Adrenal gland (tissue), 9 donors: ENCODE measurements at regions not wholly inside any gene's neighbourhood (a gene's known extent, or its start where the extent isn't known, plus 50 kb on each side); places are given as distances from the start of the nearest gene placed in this dataset.

Experiments
- DNase-seq, 7 donors: peaks; one replicate each; pipeline ENCODE4 v3.0.0-alpha.2; 2019 to 2020
- H3K27ac ChIP-seq, 5 donors: fragments of 200-600 bp; sonication (generic) in 4 of 5; 1 replicate in 3 of 5; 2 replicates in 2 of 5; pipeline versions ENCODE4 v1.5.1 to v1.8.0; 2016 to 2020; ENCODE audit warnings: mild to moderate bottlenecking in 1 of 5
- H3K27me3 ChIP-seq: fragments of 200-600 bp; 2 replicates; pipeline ENCODE4 v1.8.0; 2021
- H3K36me3 ChIP-seq, 2 donors: fragments of 200-600 bp; replicated peaks in 1 of 2; 1 replicate in 1 of 2; 2 replicates in 1 of 2; pipeline versions ENCODE4 v1.5.1 to v1.8.0; 2018 to 2022
- H3K4me1 ChIP-seq, 2 donors: fragments of 200-600 bp; replicated peaks in 1 of 2; 1 replicate in 1 of 2; 2 replicates in 1 of 2; pipeline versions ENCODE4 v1.5.1 to v1.8.0; 2018 to 2021
- H3K4me3 ChIP-seq, 4 donors: fragments of 200-600 bp; sonication (generic) in 3 of 4; one replicate each; pipeline ENCODE4 v1.5.1; 2016 to 2018
- H3K9me3 ChIP-seq, 3 donors: fragments of 200-600 bp; sonication (generic) in 1 of 3; replicated peaks in 1 of 3; 1 replicate in 2 of 3; 2 replicates in 1 of 3; pipeline versions ENCODE4 v1.5.1 to v1.8.0; 2016 to 2021
- CTCF ChIP-seq, 6 experiments: fragments of 450-650 bp in 4 of 6; fragments of 200-600 bp in 2 of 6; sonication (generic) in 1 of 6; IDR thresholded peaks; 1 replicate in 5 of 6; 2 replicates in 1 of 6; pipeline versions ENCODE4 v1.5.1 to v1.8.0; 2016 to 2021; ENCODE audit warnings: antibody characterized with exemption in 6 of 6, mild to moderate bottlenecking in 2 of 6, moderate library complexity in 1 of 6
- POLR2A ChIP-seq, 2 donors: fragments of 450-650 bp; IDR thresholded peaks; one replicate each; pipeline ENCODE4 v1.6.1; 2017; ENCODE audit warnings: antibody characterized with exemption in 2 of 2, mild to moderate bottlenecking in 2 of 2, moderate library complexity in 1 of 2
- WGBS, 4 donors: extraction: QIAGEN DNeasy Blood & Tissue Kit in 2 of 4; methylation state at CpG; one replicate each; pipeline versions ENCODE4 v1.1.5 to v1.1.7; 2013 to 2017; 5-methylcytosine and 5-hydroxymethylcytosine counted together
- intact Hi-C, 2 donors: fragments of 100-400 bp; cut with DNase I; formaldehyde crosslinking; loops; one replicate each; pipeline versions ENCODE4 v1.14.1 to v1.15.0; 2022 to 2023
- donor health status: healthy with polysubstance abuse.
- donor health status: Bipolar disorder and iron deficiency.
- donor health status: DM: yes; HTN: yes; CAD: no.
- donor health status: DM: no; HTN: no; CAD: no.
- donor health status: DM: no; HTN: no; CAD: no.

DNA sequence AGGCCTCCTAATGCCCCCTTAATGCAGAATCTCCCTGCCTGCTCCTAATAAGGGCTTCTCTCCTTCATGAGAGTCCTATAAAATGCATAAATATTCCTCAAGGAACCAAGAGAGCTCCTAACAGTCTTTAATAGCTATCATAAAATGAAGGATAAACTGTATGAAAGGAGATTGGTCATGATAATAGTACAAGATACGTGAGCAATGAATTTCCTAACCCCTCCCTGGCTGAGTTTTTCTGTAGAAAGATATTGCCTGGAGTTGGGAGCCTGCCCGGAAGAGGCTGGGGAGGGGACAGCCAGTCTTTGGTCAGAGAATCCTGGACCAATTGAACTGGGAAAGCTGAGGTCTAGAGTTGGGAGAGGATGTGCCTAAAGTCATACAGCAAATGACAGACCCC, 321.9 kb upstream of the CDH5 start:
- intact Hi-C loops = no loop called here
- H3K27me3 ChIP-seq = no peaks in the 10 kb centered on the region
- H3K4me1 ChIP-seq = no peaks in the 10 kb centered on the region
- H3K9me3 ChIP-seq = no peaks in the 10 kb centered on the region
- H3K27ac ChIP-seq = no peak overlapping the region
- TF ChIP-seq POLR2A (IDR thresholded peaks at IDR 0.05) (no peak), CTCF (IDR thresholded peaks at IDR 0.05) (no peak)
- H3K36me3 ChIP-seq = no peaks in the 10 kb centered on the region
- H3K4me3 ChIP-seq = no peak overlapping the region
- WGBS, 4 donors = 55 to 83% (median 69%) methylated on average over 2 of the region's 2 CpGs
- DNase-seq = peak in 1 of 7 donors; percentile 5

GRCh38 chr16:66044089-66044488, 322.4 kb upstream of the CDH5 start:
- no peaks in the 10 kb centered on the region for H3K36me3 ChIP-seq
- H3K27ac ChIP-seq = no peak overlapping the region
- whole genome bisulfite sequencing, 4 donors = 66 to 90% (median 86%) methylated on average over 3 of the region's 3 CpGs
- intact Hi-C loops = no loop called here
- no peaks in the 10 kb centered on the region for H3K4me1 ChIP-seq
- no peak overlapping the region for H3K4me3 ChIP-seq
- no peaks in the 10 kb centered on the region for H3K9me3 ChIP-seq
- peak in 1 of 7 donors; percentile 10 for DNase-seq
- H3K27me3 ChIP-seq = no peaks in the 10 kb centered on the region
- TF ChIP-seq CTCF (IDR thresholded peaks at IDR 0.05) (no peak), POLR2A (IDR thresholded peaks at IDR 0.05) (no peak)

- intact Hi-C loops = no loop called here
- peak in 1 of 7 donors; percentile 2 for DNase-seq
- Histone ChIP-seq H3K4me3 (no peak overlapping the region), H3K4me1 (no peaks in the 10 kb centered on the region), H3K27me3 (no peaks in the 10 kb centered on the region), H3K9me3 (no peaks in the 10 kb centered on the region), H3K27ac (no peak overlapping the region), H3K36me3 (no peaks in the 10 kb centered on the region)
- TF ChIP-seq POLR2A (IDR thresholded peaks at IDR 0.05) (no peak), CTCF (IDR thresholded peaks at IDR 0.05) (no peak)
Observed at GRCh38 chr16:66043326-66043725, 323.2 kb upstream of the CDH5 start.

DNA sequence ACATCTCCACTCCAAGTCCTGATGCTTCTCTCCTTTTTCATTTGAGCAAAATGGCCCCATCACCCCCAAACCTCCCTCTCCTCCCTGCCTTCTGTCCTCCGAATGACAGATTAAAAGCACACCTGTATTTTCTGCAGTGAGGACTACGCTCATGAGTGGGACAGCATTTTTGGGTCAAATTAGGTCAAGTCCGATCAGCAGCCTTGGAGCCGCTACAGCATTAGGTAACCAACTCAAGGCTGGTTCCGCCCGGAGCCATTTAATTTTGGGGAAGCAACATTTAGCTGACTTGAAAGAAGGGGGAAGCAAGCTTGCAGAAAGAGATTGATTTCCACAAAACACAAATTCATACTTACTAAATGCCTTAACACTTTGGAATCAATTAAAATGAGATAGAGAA, 324.1 kb upstream of the CDH5 start:
- Histone ChIP-seq H3K9me3 (no peaks in the 10 kb centered on the region), H3K36me3 (no peaks in the 10 kb centered on the region), H3K4me3 (no peak overlapping the region), H3K27ac (no peak overlapping the region), H3K27me3 (no peaks in the 10 kb centered on the region), H3K4me1 (no peaks in the 10 kb centered on the region)
- peak in 1 of 7 donors; percentile 33 for DNase-seq
- TF ChIP-seq POLR2A (IDR thresholded peaks at IDR 0.05) = no peak
- TF ChIP-seq CTCF (IDR thresholded peaks at IDR 0.05) = no peak
- intact Hi-C loops = no loop called here
- 68 to 76% (median 70%) methylated on average over 6 of the region's 6 CpGs for WGBS, 4 donors
